ENCODE measurements at regions not wholly inside any gene's neighbourhood (a gene's known extent, or its start where the extent isn't known, plus 50 kb on each side); places are given as distances from the start of the nearest gene placed in this dataset.
A peak's percentile ranks its signal among the peaks of the same experiment; 100 is the strongest.

- TF ChIP-seq ZNF574 (CRISPR knock-in tag; IDR thresholded peaks at IDR 0.05) (no peak), ZSCAN5A (CRISPR knock-in tag; IDR thresholded peaks at IDR 0.05; ENCODE audit: borderline replicate concordance) (no peak), MAFK (conservative IDR thresholded peaks at IDR 0.05 in 1 of 2, IDR thresholded peaks at IDR 0.05 in 1 of 2; ENCODE audit: low read length in 2 of 2) (peak in 1 of 2 experiments; percentile 60; a peak in 3 of 4 replicates), ONECUT2 (CRISPR knock-in tag; IDR thresholded peaks at IDR 0.05) (no peak), HOXA3 (CRISPR knock-in tag; IDR thresholded peaks at IDR 0.05) (no peak), MAFF (IDR thresholded peaks at IDR 0.05; ENCODE audit: low read depth, low read length) (0 out of 2 replicates have a peak, but pooled peaks have one; percentile 15), HES4 (CRISPR knock-in tag; IDR thresholded peaks at IDR 0.05; ENCODE audit: borderline replicate concordance) (no peak), TP53 (CRISPR knock-in tag; conservative IDR thresholded peaks at IDR 0.05) (no peak), NFRKB (IDR thresholded peaks at IDR 0.05) (no peak), ZNF776 (CRISPR knock-in tag; IDR thresholded peaks at IDR 0.05) (no peak), XRCC5 (optimal IDR thresholded peaks at IDR 0.05; ENCODE audit: low read length) (no peak), ZNF292 (CRISPR knock-in tag; IDR thresholded peaks at IDR 0.05; ENCODE audit: borderline replicate concordance, low read depth) (no peak), ZNF616 (CRISPR knock-in tag; IDR thresholded peaks at IDR 0.05; ENCODE audit: low read depth) (no peak), PPARG (CRISPR knock-in tag; conservative IDR thresholded peaks at IDR 0.05) (no peak)
- TF ChIP-seq, protein P1, sequence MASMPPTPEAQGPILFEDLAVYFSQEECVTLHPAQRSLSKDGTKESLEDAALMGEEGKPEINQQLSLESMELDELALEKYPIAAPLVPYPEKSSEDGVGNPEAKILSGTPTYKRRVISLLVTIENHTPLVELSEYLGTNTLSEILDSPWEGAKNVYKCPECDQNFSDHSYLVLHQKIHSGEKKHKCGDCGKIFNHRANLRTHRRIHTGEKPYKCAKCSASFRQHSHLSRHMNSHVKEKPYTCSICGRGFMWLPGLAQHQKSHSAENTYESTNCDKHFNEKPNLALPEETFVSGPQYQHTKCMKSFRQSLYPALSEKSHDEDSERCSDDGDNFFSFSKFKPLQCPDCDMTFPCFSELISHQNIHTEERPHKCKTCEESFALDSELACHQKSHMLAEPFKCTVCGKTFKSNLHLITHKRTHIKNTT (CRISPR knock-in tag; IDR thresholded peaks at IDR 0.05) = no peak
- TF ChIP-seq, protein P2, sequence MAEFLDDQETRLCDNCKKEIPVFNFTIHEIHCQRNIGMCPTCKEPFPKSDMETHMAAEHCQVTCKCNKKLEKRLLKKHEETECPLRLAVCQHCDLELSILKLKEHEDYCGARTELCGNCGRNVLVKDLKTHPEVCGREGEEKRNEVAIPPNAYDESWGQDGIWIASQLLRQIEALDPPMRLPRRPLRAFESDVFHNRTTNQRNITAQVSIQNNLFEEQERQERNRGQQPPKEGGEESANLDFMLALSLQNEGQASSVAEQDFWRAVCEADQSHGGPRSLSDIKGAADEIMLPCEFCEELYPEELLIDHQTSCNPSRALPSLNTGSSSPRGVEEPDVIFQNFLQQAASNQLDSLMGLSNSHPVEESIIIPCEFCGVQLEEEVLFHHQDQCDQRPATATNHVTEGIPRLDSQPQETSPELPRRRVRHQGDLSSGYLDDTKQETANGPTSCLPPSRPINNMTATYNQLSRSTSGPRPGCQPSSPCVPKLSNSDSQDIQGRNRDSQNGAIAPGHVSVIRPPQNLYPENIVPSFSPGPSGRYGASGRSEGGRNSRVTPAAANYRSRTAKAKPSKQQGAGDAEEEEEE (CRISPR knock-in tag; IDR thresholded peaks at IDR 0.05; ENCODE audit: borderline replicate concordance) = no peak
These were observed 798.1 kb upstream of the LRRC4C start (continued) for GRCh38 chr11:42257534-42257933.
